ENCODE measurements at regions not wholly inside any gene's neighbourhood (a gene's known extent, or its start where the extent isn't known, plus 50 kb on each side); places are given as distances from the start of the nearest gene placed in this dataset.

DNA sequence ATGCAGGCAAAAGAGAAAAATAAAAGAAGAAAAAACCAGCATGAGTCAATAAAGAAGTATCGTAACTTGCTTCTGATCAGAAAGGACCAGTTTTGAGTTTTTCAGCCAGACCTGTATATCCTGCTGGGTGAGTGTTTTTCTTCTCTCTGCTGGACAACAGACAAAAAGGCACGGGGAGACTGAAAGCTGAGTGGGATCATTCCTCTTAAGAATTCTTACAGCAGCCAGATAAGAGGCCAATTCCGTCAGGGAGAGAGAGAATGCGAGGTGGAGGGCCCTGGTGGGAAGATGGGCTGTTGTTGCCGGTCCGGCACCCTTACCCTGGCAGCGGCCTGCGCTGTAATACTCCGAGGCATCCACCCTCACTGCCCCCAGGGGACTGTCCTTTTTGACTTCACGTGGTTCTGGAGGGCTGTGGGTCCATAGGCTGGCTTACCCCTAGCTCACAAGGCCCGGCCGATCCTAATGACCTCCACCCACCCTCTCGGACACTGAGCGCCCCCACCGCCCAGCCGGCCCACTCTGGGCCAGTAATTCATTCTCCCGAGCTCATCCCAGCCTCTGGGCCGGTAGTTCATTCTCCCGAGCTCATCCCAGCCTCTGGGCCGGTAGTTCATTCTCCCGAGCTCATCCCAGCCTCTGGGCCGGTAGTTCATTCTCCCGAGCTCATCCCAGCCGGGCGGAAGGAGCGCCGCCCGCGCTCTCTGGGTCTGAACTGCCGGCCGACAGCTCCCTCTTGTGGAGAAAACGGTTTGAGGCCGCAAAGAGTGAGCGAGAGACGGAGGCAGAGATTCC, 118.3 kb upstream of the SIRPA start (continued):
- TF ChIP-seq SETDB1 (CRISPR knock-in tag; IDR thresholded peaks at IDR 0.05; ENCODE audit: borderline replicate concordance) (no peak; the same call in 1 of the 2 replicates), ZNF382 (CRISPR knock-in tag; IDR thresholded peaks at IDR 0.05; ENCODE audit: borderline replicate concordance) (no peak), ZFP41 (CRISPR knock-in tag; IDR thresholded peaks at IDR 0.05; ENCODE audit: borderline replicate concordance) (no peak), SP140L (CRISPR knock-in tag; IDR thresholded peaks at IDR 0.05; ENCODE audit: borderline replicate concordance) (peak; percentile 60; the same call in 1 of the 2 replicates), ZNF33A (CRISPR knock-in tag; IDR thresholded peaks at IDR 0.05; ENCODE audit: borderline replicate concordance) (peak; percentile 73; the same call in 1 of the 2 replicates), ZNF782 (CRISPR knock-in tag; IDR thresholded peaks at IDR 0.05; ENCODE audit: borderline replicate concordance) (peak; percentile 84), ZNF160 (CRISPR knock-in tag; IDR thresholded peaks at IDR 0.05) (peak; percentile 89), TRIM24 (CRISPR knock-in tag; IDR thresholded peaks at IDR 0.05) (no peak), FOSL1 (CRISPR knock-in tag; IDR thresholded peaks at IDR 0.05; ENCODE audit: borderline replicate concordance) (no peak), FOSL2 (CRISPR knock-in tag; IDR thresholded peaks at IDR 0.05) (peak; percentile 74), TEAD3 (CRISPR knock-in tag; optimal IDR thresholded peaks at IDR 0.05; ENCODE audit: borderline replicate concordance) (peak; percentile 76), POLR2G (IDR thresholded peaks at IDR 0.05; ENCODE audit: low read depth, low read length) (peak; percentile 74), PTBP1 (IDR thresholded peaks at IDR 0.05; ENCODE audit: low read depth, low read length, poor library complexity, severe bottlenecking) (peak; percentile 69), ZFP62 (CRISPR knock-in tag; IDR thresholded peaks at IDR 0.05) (no peak), KDM4B (CRISPR knock-in tag; IDR thresholded peaks at IDR 0.05) (peak; percentile 77; the same call in 1 of the 2 replicates), PCBP2 (optimal IDR thresholded peaks at IDR 0.05; ENCODE audit: low read depth, low read length, poor library complexity, severe bottlenecking) (no peak)
- TF ChIP-seq, protein P1, sequence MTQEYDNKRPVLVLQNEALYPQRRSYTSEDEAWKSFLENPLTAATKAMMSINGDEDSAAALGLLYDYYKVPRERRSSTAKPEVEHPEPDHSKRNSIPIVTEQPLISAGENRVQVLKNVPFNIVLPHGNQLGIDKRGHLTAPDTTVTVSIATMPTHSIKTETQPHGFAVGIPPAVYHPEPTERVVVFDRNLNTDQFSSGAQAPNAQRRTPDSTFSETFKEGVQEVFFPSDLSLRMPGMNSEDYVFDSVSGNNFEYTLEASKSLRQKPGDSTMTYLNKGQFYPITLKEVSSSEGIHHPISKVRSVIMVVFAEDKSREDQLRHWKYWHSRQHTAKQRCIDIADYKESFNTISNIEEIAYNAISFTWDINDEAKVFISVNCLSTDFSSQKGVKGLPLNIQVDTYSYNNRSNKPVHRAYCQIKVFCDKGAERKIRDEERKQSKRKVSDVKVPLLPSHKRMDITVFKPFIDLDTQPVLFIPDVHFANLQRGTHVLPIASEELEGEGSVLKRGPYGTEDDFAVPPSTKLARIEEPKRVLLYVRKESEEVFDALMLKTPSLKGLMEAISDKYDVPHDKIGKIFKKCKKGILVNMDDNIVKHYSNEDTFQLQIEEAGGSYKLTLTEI (CRISPR knock-in tag; conservative IDR thresholded peaks at IDR 0.05) = no peak
- TF ChIP-seq, protein P2, sequence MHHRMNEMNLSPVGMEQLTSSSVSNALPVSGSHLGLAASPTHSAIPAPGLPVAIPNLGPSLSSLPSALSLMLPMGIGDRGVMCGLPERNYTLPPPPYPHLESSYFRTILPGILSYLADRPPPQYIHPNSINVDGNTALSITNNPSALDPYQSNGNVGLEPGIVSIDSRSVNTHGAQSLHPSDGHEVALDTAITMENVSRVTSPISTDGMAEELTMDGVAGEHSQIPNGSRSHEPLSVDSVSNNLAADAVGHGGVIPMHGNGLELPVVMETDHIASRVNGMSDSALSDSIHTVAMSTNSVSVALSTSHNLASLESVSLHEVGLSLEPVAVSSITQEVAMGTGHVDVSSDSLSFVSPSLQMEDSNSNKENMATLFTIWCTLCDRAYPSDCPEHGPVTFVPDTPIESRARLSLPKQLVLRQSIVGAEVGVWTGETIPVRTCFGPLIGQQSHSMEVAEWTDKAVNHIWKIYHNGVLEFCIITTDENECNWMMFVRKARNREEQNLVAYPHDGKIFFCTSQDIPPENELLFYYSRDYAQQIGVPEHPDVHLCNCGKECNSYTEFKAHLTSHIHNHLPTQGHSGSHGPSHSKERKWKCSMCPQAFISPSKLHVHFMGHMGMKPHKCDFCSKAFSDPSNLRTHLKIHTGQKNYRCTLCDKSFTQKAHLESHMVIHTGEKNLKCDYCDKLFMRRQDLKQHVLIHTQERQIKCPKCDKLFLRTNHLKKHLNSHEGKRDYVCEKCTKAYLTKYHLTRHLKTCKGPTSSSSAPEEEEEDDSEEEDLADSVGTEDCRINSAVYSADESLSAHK (CRISPR knock-in tag; IDR thresholded peaks at IDR 0.05; ENCODE audit: borderline replicate concordance) = no peak; the same call in 1 of the 2 replicates
- TF ChIP-seq, protein P3, sequence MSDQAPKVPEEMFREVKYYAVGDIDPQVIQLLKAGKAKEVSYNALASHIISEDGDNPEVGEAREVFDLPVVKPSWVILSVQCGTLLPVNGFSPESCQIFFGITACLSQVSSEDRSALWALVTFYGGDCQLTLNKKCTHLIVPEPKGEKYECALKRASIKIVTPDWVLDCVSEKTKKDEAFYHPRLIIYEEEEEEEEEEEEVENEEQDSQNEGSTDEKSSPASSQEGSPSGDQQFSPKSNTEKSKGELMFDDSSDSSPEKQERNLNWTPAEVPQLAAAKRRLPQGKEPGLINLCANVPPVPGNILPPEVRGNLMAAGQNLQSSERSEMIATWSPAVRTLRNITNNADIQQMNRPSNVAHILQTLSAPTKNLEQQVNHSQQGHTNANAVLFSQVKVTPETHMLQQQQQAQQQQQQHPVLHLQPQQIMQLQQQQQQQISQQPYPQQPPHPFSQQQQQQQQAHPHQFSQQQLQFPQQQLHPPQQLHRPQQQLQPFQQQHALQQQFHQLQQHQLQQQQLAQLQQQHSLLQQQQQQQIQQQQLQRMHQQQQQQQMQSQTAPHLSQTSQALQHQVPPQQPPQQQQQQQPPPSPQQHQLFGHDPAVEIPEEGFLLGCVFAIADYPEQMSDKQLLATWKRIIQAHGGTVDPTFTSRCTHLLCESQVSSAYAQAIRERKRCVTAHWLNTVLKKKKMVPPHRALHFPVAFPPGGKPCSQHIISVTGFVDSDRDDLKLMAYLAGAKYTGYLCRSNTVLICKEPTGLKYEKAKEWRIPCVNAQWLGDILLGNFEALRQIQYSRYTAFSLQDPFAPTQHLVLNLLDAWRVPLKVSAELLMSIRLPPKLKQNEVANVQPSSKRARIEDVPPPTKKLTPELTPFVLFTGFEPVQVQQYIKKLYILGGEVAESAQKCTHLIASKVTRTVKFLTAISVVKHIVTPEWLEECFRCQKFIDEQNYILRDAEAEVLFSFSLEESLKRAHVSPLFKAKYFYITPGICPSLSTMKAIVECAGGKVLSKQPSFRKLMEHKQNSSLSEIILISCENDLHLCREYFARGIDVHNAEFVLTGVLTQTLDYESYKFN (CRISPR knock-in tag; conservative IDR thresholded peaks at IDR 0.05) = peak; percentile 41; the same call in 1 of the 2 replicates
- TF ChIP-seq, protein P4, sequence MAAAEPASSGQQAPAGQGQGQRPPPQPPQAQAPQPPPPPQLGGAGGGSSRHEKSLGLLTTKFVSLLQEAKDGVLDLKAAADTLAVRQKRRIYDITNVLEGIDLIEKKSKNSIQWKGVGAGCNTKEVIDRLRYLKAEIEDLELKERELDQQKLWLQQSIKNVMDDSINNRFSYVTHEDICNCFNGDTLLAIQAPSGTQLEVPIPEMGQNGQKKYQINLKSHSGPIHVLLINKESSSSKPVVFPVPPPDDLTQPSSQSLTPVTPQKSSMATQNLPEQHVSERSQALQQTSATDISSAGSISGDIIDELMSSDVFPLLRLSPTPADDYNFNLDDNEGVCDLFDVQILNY (CRISPR knock-in tag; conservative IDR thresholded peaks at IDR 0.05) = no peak

Measured in HepG2 (cell line).